ENCODE measurements at regions not wholly inside any gene's neighbourhood (a gene's known extent, or its start where the extent isn't known, plus 50 kb on each side); places are given as distances from the start of the nearest gene placed in this dataset.

DNA sequence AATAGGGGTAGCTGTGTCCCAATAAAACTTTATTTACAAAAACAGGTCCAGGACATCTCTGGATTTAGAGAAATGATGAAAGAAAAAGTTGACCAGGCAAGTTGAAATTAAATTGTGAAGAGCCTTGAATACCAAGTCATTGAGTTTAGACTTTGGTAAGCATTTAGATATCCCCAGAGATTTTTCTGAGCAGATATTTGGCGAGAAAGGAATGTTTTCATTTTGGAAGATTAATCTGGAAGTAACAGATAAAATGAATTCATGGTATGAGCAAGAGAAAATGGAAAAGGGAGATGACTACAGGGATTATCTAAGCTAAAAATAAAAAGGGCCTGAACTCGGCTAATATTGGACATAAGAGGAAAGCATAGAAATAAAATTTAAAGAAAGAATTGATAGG lies 157.6 kb downstream of the ACTL7B start:
- Histone ChIP-seq H2AFZ (ENCODE audit: control insufficient read depth, low read length) (no peak overlapping the region), H3K9ac (ENCODE audit: control insufficient read depth, extremely low read depth, insufficient read depth, low read length) (no peak overlapping the region), H3K4me2 (ENCODE audit: control insufficient read depth, extremely low read depth, insufficient read depth, low read depth, low read length) (no peak overlapping the region), H3K9me1 (ENCODE audit: control insufficient read depth, extremely low read depth, insufficient read depth, low read length) (no peaks in the 10 kb centered on the region), H3K27me3 (ENCODE audit: control insufficient read depth, extremely low read depth, insufficient read depth, low read length) (no peaks in the 10 kb centered on the region), H3K9me3 (ENCODE audit: control insufficient read depth, low read depth, low read length) (peaks cover 8% of the 10 kb centered on the region), H3K4me3 (ENCODE audit: control insufficient read depth in 2 of 3, extremely low read depth in 1 of 3, insufficient read depth in 2 of 3, low read depth in 1 of 3, low read length in 3 of 3) (no peak overlapping the region), H3K27ac (ENCODE audit: control insufficient read depth, insufficient read depth, low read length) (no peak overlapping the region), H3K4me1 (ENCODE audit: control insufficient read depth, extremely low read depth, insufficient read depth, low read length) (peaks cover 9% of the 10 kb centered on the region), H3K36me3 (ENCODE audit: control insufficient read depth in 2 of 2, extremely low read depth in 1 of 2, insufficient read depth in 2 of 2, low read length in 2 of 2) (no peaks in the 10 kb centered on the region), H3K79me2 (ENCODE audit: control insufficient read depth, insufficient read depth, low read length) (no peaks in the 10 kb centered on the region), H4K20me1 (ENCODE audit: control insufficient read depth, extremely low read depth, insufficient read depth, low read length) (no peaks in the 10 kb centered on the region)
- no peak for TF ChIP-seq EZH2 (IDR thresholded peaks at IDR 0.05; ENCODE audit: low read length)
- TF ChIP-seq, protein P1, sequence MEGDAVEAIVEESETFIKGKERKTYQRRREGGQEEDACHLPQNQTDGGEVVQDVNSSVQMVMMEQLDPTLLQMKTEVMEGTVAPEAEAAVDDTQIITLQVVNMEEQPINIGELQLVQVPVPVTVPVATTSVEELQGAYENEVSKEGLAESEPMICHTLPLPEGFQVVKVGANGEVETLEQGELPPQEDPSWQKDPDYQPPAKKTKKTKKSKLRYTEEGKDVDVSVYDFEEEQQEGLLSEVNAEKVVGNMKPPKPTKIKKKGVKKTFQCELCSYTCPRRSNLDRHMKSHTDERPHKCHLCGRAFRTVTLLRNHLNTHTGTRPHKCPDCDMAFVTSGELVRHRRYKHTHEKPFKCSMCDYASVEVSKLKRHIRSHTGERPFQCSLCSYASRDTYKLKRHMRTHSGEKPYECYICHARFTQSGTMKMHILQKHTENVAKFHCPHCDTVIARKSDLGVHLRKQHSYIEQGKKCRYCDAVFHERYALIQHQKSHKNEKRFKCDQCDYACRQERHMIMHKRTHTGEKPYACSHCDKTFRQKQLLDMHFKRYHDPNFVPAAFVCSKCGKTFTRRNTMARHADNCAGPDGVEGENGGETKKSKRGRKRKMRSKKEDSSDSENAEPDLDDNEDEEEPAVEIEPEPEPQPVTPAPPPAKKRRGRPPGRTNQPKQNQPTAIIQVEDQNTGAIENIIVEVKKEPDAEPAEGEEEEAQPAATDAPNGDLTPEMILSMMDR (optimal IDR thresholded peaks at IDR 0.05 in 1 of 3, IDR thresholded peaks at IDR 0.05 in 1 of 3, conservative IDR thresholded peaks at IDR 0.05 in 1 of 3; ENCODE audit: extremely low read depth in 1 of 3, insufficient read depth in 2 of 3, low read length in 3 of 3), result no peak
- dilution Hi-C loops (cut with MboI; ENCODE audit: extremely low pct_ligation_motif_present, low sequenced_read_pairs), result no loop called here
- FAIRE-seq (no peak), DNase-seq (ENCODE audit: low read depth, low spot score) (no peak)

DNA sequence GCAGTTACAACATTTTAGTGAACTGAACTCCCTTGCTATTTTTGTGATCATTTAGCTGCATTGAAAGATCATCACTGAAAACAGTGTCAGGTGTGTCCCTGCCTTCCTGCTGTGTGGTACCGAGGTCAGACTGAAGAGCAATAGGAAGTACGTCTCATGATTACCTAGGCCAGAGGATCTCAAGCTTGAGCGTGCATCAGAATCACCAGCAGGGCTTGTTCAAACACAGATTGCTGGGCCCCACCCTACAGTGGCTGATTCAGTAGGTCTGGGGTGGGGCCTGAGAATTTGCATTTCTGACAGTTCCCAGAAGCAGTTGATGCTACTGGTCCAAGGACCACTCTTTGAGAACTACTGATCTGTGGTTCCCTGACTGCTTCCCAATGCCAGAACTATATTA lies 159.6 kb downstream of the ACTL7B start:
- no peaks in the 10 kb centered on the region for H3K9me1 ChIP-seq (ENCODE audit: control insufficient read depth, extremely low read depth, insufficient read depth, low read length)
- DNase-seq (ENCODE audit: low read depth, low spot score), result no peak
- H4K20me1 ChIP-seq (ENCODE audit: control insufficient read depth, extremely low read depth, insufficient read depth, low read length), result no peaks in the 10 kb centered on the region
- TF ChIP-seq EZH2 (IDR thresholded peaks at IDR 0.05; ENCODE audit: low read length), result no peak
- TF ChIP-seq, protein P1 (optimal IDR thresholded peaks at IDR 0.05 in 1 of 3, IDR thresholded peaks at IDR 0.05 in 1 of 3, conservative IDR thresholded peaks at IDR 0.05 in 1 of 3; ENCODE audit: extremely low read depth in 1 of 3, insufficient read depth in 2 of 3, low read length in 3 of 3), result no peak
- H3K27ac ChIP-seq (ENCODE audit: control insufficient read depth, insufficient read depth, low read length), result no peak overlapping the region
- no peak overlapping the region for H3K4me3 ChIP-seq (ENCODE audit: control insufficient read depth in 2 of 3, extremely low read depth in 1 of 3, insufficient read depth in 2 of 3, low read depth in 1 of 3, low read length in 3 of 3)
- no peaks in the 10 kb centered on the region for H3K79me2 ChIP-seq (ENCODE audit: control insufficient read depth, insufficient read depth, low read length)
- dilution Hi-C loops (cut with MboI; ENCODE audit: extremely low pct_ligation_motif_present, low sequenced_read_pairs), result no loop called here
- no peak overlapping the region for H3K9ac ChIP-seq (ENCODE audit: control insufficient read depth, extremely low read depth, insufficient read depth, low read length)
- no peaks in the 10 kb centered on the region for H3K27me3 ChIP-seq (ENCODE audit: control insufficient read depth, extremely low read depth, insufficient read depth, low read length)
- no peak overlapping the region for H2AFZ ChIP-seq (ENCODE audit: control insufficient read depth, low read length)
- no peak overlapping the region for H3K4me2 ChIP-seq (ENCODE audit: control insufficient read depth, extremely low read depth, insufficient read depth, low read depth, low read length)
- H3K4me1 ChIP-seq (ENCODE audit: control insufficient read depth, extremely low read depth, insufficient read depth, low read length), result peaks cover 16% of the 10 kb centered on the region
- peaks cover 8% of the 10 kb centered on the region for H3K9me3 ChIP-seq (ENCODE audit: control insufficient read depth, low read depth, low read length)
- no peaks in the 10 kb centered on the region for H3K36me3 ChIP-seq (ENCODE audit: control insufficient read depth in 2 of 2, extremely low read depth in 1 of 2, insufficient read depth in 2 of 2, low read length in 2 of 2)
- no peak for FAIRE-seq

Data from keratinocyte (primary cell).